H4 (cell line): ENCODE measurements at regions not wholly inside any gene's neighbourhood (a gene's known extent, or its start where the extent isn't known, plus 50 kb on each side); places are given as distances from the start of the nearest gene placed in this dataset.
"Not testable (repeated sequence)": the region's sequence is repeated elsewhere in the genome, so short reads cannot be mapped to it uniquely, and the experiment has no call there.

ENCODE experiments used
- DNase-seq: peaks from one replicate; pipeline ENCODE4 v3.0.0-alpha.2; 2015; ENCODE audit warnings: low spot score

DNA sequence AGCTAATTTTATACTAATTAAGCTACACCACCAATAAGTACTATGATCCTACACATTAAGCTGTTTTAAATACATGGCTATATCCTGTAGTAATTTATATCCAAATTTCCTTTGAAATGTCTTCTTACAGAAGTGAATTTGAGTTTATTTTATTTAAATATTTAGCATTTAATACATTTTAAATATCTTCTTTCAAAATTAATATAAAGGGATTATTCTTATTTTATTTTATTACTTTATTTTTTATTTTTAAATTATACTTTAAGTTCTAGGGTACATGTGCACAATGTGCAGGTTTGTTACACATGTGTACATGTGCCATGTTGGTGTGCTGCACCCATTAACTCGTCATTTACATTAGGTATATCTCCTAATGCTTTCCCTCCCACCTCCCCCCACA is 310.9 kb upstream of the IZUMO3 start:
- not testable (repeated sequence) for DNase-seq

DNA sequence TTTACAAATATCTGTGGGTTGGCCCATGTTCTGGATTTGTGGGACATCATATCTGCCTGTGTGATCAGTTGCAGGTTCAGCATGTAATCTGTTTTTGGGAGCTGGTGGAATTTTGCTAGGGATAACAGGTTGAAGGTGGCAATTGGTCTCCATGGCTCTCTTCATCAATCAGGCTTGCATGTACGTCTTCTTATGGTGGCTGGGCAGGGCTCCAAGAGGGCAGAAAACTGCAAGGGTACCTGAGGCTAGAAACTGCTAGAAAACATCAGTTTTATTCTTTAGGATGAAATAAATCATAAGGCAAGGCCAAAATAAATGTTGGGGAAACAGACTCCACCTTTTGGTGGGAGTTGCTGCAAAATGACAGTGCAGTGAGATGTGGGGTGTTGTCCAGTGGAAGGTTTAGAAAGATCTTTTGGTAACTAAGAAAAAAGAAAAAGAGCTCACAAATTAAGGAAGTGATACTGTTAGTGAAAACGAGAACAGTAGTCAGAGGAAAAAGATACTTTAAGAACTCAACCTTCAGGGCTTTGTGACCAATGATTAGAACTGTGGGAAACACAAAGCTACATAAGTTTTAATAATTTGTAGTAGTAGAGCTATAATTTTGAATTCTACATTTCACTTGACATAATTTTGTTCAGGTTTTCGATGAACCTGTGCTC is 300.7 kb upstream of the IZUMO3 start:
- no peak for DNase-seq

- no peak for DNase-seq
These were observed 298.5 kb upstream of the IZUMO3 start for GRCh38 chr9:24844217-24844616.

DNA sequence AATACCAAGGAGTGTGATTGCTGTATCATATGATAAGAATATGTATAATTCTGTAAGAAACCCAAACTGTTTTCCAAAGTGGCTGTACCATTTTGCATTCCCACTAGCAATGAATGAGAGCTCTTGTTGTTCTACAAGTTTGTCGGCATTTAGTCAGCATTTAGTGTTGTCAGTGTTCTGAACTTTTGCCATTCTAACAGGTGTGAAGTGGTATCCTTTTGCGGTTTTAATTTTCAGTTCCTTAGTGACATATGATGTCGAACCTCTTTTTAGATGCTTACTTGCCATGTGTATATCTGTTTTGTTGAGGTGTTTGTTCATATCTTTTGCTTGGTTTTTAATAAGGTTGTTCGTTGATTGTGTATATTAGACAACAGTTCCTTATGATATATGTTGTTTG is 296.3 kb upstream of the IZUMO3 start:
- DNase-seq = no peak

- DNase-seq = no peak
These were observed 286.6 kb upstream of the IZUMO3 start for GRCh38 chr9:24832307-24832706.

GRCh38 chr9:24828687-24829086 is 283.0 kb upstream of the IZUMO3 start:
- DNase-seq = no peak

GRCh38 chr9:24824607-24825006 is 278.9 kb upstream of the IZUMO3 start:
- DNase-seq = no peak

- no peak for DNase-seq
These were observed 274.5 kb upstream of the IZUMO3 start for GRCh38 chr9:24820196-24820595.

DNA sequence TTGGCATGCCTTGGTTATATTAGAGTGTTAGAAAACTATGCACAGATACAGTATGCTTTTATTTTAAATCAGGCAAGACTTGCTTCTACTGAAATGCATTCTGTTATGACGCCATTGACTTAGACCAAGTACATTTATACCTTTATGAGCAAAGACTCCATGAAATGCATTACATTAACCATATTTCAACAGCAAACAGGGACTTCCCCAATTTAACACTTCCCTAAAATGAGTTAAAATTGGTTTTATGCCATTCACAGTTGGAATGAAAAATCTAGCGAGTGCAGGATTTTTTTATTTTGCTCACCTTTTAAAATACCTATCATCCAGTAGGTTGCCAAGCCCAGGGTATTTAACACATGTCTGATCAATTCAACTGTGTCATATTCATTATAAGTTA is 272.1 kb upstream of the IZUMO3 start:
- no peak for DNase-seq

DNA sequence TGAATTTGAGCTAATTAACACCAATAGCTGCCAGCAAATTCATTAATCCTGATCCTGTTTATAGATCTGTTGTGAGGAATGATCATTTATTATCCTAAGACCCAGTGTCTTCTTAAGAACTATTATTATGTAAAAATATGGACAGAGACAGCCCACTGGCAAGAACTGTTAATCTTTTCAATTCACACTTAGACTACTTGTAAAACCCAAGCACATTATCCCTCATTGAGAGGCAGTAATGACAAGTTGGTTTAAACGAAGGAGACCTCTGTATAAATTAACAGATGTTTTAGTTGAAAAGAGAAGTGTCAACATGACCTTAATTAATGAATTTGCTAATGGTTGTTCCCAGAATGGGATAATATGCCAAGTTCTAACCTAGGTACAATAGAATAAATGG is 270.3 kb upstream of the IZUMO3 start:
- DNase-seq = no peak

DNA sequence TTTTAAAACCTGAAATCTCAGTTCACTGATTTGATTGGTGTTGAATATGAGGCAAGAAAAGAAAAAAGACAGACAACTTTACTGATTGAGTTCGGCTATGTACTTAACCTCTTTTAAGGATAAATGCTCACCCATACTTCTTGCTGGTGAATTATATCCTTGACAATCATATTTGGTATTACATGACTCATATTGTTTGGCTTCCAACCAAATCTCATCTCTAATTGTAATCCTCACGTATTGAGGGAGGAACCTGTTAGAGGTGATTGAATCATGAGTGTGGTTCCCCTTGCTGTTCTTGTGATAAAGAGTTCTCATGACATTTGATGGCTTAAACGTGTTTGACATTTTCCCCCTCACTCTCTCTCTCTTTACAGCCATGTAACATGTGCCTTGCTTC is 255.6 kb upstream of the IZUMO3 start:
- DNase-seq = no peak

GRCh38 chr9:24793787-24794186 is 248.1 kb upstream of the IZUMO3 start:
- DNase-seq = no peak

DNA sequence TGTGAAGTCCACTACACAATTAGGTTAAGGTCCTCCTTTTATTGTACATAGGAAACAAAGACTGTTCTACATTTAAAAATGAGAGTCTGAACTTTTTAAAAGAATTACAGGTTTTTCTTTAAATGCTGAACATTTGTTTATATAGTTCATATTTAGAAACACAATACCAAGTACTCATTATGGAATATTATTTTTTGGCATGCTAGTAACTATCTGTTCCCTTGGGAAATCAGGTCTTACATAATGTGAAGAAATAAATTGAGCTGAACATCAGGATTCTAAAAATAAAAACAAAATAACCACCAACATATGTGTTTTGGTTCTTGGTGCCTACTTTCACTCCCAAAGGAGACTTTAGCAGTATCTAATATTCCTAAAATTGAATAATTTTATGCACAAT is 230.5 kb upstream of the IZUMO3 start:
- no peak for DNase-seq

DNA sequence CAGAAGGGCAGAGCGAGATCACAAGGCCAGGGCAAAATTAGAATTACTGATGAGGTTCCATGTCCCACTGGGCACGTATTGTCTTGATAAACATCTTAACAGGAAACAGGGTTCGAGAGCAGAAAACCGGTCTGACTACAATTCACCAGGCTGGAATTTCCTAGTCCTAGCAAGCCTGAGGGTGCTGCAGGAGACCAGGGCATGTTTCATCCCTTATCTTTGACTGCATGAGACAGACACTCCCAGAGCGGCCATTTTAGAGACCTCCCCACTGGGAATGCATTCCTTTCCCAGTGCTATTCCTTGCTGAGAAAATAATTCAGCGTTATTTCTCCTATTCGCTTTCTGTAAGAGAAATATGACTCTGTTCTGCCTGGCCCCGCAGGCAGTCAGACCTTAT is 228.5 kb upstream of the IZUMO3 start:
- not testable (repeated sequence) for DNase-seq

DNA sequence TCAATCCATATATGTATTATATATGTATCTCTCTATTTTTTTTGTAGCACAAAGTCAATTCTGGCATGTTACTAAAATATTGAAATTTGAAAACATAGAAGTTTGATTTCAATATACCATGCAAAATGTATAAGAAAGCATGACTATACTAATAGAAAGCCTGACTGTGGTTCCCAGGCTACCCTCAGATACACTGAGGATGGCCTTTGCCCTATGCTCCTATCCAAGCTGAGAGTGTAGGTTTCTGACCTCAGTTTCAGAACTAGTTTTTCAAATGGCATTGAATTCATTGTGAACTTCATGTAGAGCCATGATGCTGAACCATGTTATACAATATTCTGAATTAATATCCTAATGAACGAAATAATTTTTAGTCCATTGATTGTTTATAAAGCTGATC is 220.4 kb upstream of the IZUMO3 start:
- DNase-seq = no peak

DNA sequence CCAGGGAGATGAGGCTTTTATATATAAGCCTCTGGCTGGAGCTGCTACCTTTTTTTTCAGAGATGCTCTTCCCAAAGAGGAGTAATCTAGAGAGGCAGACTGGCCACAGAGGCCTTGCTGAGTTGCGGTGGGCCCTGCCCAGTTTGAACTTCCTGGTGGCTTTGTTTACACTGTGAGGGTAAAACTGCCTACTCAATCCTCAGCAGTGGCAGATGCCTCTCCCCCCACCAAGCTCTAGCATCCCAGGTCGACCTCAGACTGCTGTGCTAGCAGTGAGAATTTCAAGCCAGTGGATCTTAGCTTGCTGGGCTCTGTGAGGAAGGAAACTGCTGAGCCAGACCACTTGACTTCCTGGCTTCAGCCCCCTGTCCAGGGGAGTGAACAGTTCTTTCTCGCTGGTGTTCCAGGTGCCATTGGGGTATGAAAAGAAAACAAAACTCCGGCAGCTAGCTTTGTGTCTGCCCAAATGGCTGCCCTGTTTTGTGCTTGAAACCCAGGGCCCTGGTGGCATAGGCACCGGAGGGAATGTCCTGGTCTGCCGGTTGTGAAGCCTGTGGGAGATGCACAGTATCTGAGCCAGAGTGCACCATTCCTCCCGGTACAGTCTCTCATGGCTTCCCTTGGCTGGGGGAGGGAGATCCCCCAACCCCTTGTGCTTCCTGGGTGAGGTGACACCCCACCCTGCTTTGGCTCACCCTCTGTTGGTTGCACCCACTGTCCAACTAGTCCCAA is 219.5 kb upstream of the IZUMO3 start:
- no peak for DNase-seq

- DNase-seq = no peak
These were observed 192.8 kb upstream of the IZUMO3 start for GRCh38 chr9:24738421-24738961.

DNA sequence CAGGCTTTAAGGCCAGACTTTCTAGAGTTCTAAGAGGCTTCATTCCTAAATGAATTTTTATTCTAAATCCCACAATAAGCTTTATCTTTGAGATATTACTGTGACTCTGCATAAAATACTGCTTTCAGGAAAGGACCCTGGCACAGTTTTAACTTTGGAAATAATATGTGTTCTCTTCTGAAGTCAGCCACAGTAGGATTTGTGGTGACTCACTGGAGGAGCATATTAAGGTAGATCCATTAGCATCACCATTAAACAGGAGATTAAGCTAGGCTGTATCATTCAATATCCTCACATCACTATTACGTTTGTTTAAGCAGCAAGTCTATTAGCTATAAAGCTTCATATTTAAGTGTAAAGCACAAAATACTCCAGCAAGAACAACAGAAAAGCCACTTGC is 186.1 kb upstream of the IZUMO3 start:
- DNase-seq = no peak

DNA sequence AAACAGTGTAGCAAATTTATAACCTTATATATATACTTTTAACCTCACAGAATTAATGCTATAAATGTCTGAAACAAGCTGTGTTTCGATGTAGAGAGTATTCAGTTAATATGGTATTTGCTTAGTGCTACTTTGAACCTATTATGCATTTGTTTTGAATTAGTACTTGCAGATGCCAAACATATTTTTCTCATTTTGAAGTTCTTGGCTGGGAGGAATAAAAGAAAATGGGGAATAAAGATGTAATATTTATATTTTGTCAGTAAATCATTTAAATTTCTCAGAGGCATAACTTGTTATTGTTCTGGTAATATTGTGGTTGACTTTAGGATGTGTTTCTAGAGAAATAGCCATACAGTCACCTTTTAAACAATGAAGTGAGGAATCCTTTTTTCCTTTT is 175.9 kb upstream of the IZUMO3 start:
- no peak for DNase-seq

DNA sequence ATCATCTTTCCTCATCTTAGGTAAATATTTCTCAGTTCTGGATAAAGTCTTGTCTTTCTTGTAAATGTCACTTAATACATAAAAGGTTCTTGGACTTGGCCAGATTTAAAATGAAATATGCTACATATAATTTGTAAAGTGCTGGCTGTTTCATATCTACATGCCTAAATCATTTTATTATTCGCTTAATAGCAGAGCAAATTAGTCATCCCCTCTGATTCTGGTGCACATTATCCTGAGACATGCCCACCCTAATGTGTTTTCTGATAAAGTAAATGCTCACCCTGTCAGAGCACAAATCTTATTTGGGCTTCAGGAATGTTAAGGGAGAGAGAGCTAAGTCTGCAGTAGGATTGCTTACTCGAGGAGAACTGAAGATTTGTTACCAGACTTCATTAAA is 166.5 kb upstream of the IZUMO3 start:
- no peak for DNase-seq

GRCh38 chr9:24708814-24709213 is 163.1 kb upstream of the IZUMO3 start:
- DNase-seq = no peak

DNA sequence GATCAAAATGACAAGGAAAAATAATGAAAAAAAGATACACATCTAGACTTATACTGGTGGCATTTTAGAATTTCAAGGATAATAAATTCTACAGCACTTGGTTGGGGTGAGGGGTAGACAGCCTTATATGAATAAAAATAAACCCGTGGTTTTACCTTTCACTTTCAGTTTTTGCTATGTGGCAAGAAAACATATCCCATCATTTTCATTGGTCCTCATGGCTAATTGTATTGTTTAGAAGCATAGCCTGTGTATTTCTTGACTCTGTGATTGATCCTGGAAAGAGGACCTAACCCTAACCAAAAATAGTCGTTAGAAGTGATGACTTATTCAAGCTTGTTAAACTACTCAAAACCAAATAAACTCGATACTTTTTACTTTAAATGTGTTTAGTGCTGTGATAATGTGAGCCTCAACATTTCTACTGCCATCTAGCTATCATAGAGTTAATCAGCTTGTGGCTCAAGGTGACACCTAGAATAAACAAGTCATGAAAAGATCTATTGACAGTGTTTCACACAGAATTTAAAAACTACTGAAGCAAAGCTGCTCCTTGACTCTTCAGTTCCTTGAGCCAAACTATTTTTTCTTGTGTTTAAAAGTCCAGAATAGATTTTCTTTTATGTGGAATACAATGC is 153.3 kb upstream of the IZUMO3 start:
- peak; percentile 3 for DNase-seq

- no peak for DNase-seq
These were observed 126.6 kb upstream of the IZUMO3 start for GRCh38 chr9:24672336-24672735.
